ENCODE measurements at regions not wholly inside any gene's neighbourhood (a gene's known extent, or its start where the extent isn't known, plus 50 kb on each side); places are given as distances from the start of the nearest gene placed in this dataset.

DNA sequence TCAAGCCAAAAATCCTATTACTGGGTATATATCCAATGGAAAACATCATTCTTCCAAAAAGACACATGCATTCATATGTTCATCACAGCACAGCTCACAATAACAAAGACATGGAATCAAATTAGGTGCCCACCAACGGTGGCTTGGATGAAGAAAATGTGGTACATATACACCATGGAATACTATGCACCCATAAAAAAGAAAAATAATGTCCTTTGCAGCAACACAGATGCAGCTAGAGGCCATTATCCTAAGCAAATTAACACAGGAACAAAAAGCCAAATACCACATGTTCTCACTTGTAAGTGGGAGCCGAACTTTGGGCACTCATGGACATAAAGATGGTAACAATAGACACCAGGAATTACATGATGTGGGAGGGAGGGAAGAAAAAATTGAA, 113.6 kb downstream of the MRPL39 start:
- Mint-ChIP-seq H3K27ac (no peak overlapping the region), H3K9me3 (ENCODE audit: insufficient read depth) (peaks cover 2% of the 10 kb centered on the region), H3K27me3 (no peaks in the 10 kb centered on the region), H3K4me1 (peaks cover 15% of the 10 kb centered on the region), H3K4me3 (no peak overlapping the region)
- ATAC-seq (ENCODE audit: low read depth) (no peak), DNase-seq (no peak)
- ChIA-PET CTCF (no interaction called here), POLR2A (no interaction called here)
- no peaks in the 10 kb centered on the region for H3K4me1 ChIP-seq (ENCODE audit: control insufficient read depth in 2 of 2, insufficient read depth in 2 of 2, low read length in 2 of 2)
- H3K36me3 ChIP-seq (replicated peaks in 1 of 2; ENCODE audit: control extremely low read depth in 1 of 2, control insufficient read depth in 1 of 2, extremely low read depth in 1 of 2, insufficient read depth in 2 of 2, low read length in 1 of 2) = no peaks in the 10 kb centered on the region
- no peaks in the 10 kb centered on the region for H3K27me3 ChIP-seq (replicated peaks in 1 of 4; ENCODE audit: control extremely low read depth in 1 of 4, control insufficient read depth in 3 of 4, insufficient read depth in 4 of 4, low read length in 3 of 4)
- no peaks in the 10 kb centered on the region for H4K20me1 ChIP-seq (ENCODE audit: control insufficient read depth, insufficient read depth, low read length, poor library complexity, severe bottlenecking)
- H3K4me2 ChIP-seq (replicated peaks; ENCODE audit: low read depth, low read length, poor library complexity, severe bottlenecking) = no peak overlapping the region
- no peak overlapping the region for H3K9ac ChIP-seq (ENCODE audit: low read length)
- no CpG with 5 or more reads among the region's 2 CpGs for WGBS (ENCODE audit: insufficient coverage)
- TF ChIP-seq EZH2 (IDR thresholded peaks at IDR 0.05; ENCODE audit: borderline replicate concordance, insufficient read depth, low read depth, low read length, poor library complexity, severe bottlenecking) = no peak
- TF ChIP-seq, protein P1, sequence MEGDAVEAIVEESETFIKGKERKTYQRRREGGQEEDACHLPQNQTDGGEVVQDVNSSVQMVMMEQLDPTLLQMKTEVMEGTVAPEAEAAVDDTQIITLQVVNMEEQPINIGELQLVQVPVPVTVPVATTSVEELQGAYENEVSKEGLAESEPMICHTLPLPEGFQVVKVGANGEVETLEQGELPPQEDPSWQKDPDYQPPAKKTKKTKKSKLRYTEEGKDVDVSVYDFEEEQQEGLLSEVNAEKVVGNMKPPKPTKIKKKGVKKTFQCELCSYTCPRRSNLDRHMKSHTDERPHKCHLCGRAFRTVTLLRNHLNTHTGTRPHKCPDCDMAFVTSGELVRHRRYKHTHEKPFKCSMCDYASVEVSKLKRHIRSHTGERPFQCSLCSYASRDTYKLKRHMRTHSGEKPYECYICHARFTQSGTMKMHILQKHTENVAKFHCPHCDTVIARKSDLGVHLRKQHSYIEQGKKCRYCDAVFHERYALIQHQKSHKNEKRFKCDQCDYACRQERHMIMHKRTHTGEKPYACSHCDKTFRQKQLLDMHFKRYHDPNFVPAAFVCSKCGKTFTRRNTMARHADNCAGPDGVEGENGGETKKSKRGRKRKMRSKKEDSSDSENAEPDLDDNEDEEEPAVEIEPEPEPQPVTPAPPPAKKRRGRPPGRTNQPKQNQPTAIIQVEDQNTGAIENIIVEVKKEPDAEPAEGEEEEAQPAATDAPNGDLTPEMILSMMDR (IDR thresholded peaks at IDR 0.05) = no peak
- H3K4me3 ChIP-seq (ENCODE audit: control extremely low read depth in 1 of 5, extremely low read depth in 1 of 5, insufficient read depth in 1 of 5, low read depth in 2 of 5, low read length in 4 of 5) = no peak overlapping the region
- peaks cover 0 to 1% (median 0%) of the 10 kb centered on the region in 3 donors for H3K9me3 ChIP-seq (ENCODE audit: control extremely low read depth in 1 of 3, control insufficient read depth in 2 of 3, insufficient read depth in 1 of 3, low read length in 2 of 3)
- no peak overlapping the region for H3K27ac ChIP-seq (ENCODE audit: low read length in 2 of 2)
- no peak overlapping the region for H2AFZ ChIP-seq (ENCODE audit: insufficient read depth, low read depth, low read length, poor library complexity, severe bottlenecking)
- no peaks in the 10 kb centered on the region for H3K79me2 ChIP-seq (ENCODE audit: control insufficient read depth, insufficient read depth, low read length)
- intact Hi-C loops (cut with micrococcal nuclease) = no loop called here

DNA sequence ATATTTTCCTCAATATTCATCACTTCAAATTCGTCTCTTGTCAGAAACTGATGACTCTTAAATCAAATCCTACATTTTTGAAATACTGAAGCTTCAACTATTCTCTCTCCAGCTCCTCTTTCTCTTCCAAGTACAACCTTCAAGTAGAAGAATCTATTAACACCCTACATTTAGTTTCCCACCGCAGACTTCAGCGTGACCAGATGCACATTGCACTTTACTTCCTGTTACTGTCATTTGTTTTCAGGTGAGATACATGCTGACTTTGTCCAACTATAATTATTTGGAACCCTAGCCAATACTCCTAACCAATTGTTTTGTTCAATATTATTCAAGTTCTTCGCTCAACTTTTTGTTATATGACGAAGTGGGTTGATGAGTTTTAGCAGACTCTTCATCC, 116.0 kb downstream of the MRPL39 start:
- ChIA-PET CTCF (no interaction called here), POLR2A (no interaction called here)
- Mint-ChIP-seq H3K4me1 (peaks cover 28% of the 10 kb centered on the region), H3K4me3 (no peak overlapping the region), H3K27me3 (no peaks in the 10 kb centered on the region), H3K27ac (no peak overlapping the region), H3K9me3 (ENCODE audit: insufficient read depth) (no peaks in the 10 kb centered on the region)
- H3K9me3 ChIP-seq (ENCODE audit: control extremely low read depth in 1 of 3, control insufficient read depth in 2 of 3, insufficient read depth in 1 of 3, low read length in 2 of 3) = no peaks in the 10 kb centered on the region
- H3K36me3 ChIP-seq (replicated peaks in 1 of 2; ENCODE audit: control extremely low read depth in 1 of 2, control insufficient read depth in 1 of 2, extremely low read depth in 1 of 2, insufficient read depth in 2 of 2, low read length in 1 of 2) = no peaks in the 10 kb centered on the region
- no peak overlapping the region for H3K4me3 ChIP-seq (ENCODE audit: control extremely low read depth in 1 of 5, extremely low read depth in 1 of 5, insufficient read depth in 1 of 5, low read depth in 2 of 5, low read length in 4 of 5)
- H3K27me3 ChIP-seq (replicated peaks in 1 of 4; ENCODE audit: control extremely low read depth in 1 of 4, control insufficient read depth in 3 of 4, insufficient read depth in 4 of 4, low read length in 3 of 4) = no peaks in the 10 kb centered on the region
- no peaks in the 10 kb centered on the region for H3K79me2 ChIP-seq (ENCODE audit: control insufficient read depth, insufficient read depth, low read length)
- no peak overlapping the region for H3K9ac ChIP-seq (ENCODE audit: low read length)
- intact Hi-C loops (cut with micrococcal nuclease) = loop anchor here (2.0 kb wide), 1 partner anchor 32 kb away; no protein-coding TSS in a partner anchor
- no peak overlapping the region for H2AFZ ChIP-seq (ENCODE audit: insufficient read depth, low read depth, low read length, poor library complexity, severe bottlenecking)
- no peak for DNase-seq
- peaks cover 9% of the 10 kb centered on the region in 2 donors for H3K4me1 ChIP-seq (ENCODE audit: control insufficient read depth in 2 of 2, insufficient read depth in 2 of 2, low read length in 2 of 2)
- H4K20me1 ChIP-seq (ENCODE audit: control insufficient read depth, insufficient read depth, low read length, poor library complexity, severe bottlenecking) = no peaks in the 10 kb centered on the region
- no peak overlapping the region for H3K27ac ChIP-seq (ENCODE audit: low read length in 2 of 2)
- TF ChIP-seq EZH2 (IDR thresholded peaks at IDR 0.05; ENCODE audit: borderline replicate concordance, insufficient read depth, low read depth, low read length, poor library complexity, severe bottlenecking) = no peak
- TF ChIP-seq, protein P1 (IDR thresholded peaks at IDR 0.05) = no peak
- ATAC-seq (ENCODE audit: low read depth) = no peak
- no peak overlapping the region for H3K4me2 ChIP-seq (replicated peaks; ENCODE audit: low read depth, low read length, poor library complexity, severe bottlenecking)
- WGBS (ENCODE audit: insufficient coverage) = 70% methylated on average over 2 of the region's 5 CpGs

Data from B cell (primary cell).